Activated CD8-positive, alpha-beta memory T cell treated with anti-CD3 and anti-CD28 coated beads, Interleukin-2, amount 10 ng/mL, durations not matched to agents 7 days and 5 days (primary cell): ENCODE measurements at regions not wholly inside any gene's neighbourhood (a gene's known extent, or its start where the extent isn't known, plus 50 kb on each side); places are given as distances from the start of the nearest gene placed in this dataset.

Experiments
- ATAC-seq: fragments of 150-1000 bp; cut with Tn5 transposase; one replicate; pipeline ENCODE4 v1.10.0; 2021; ENCODE audit warnings: moderate library complexity
- CTCF ChIA-PET: fragments of 350-600 bp; sonication (Branson Sonifier 250); formaldehyde crosslinking; loops from one replicate; lab custom pipeline; 2021; ENCODE audit warnings: antibody characterized with exemption; lab: Charles Lee
- DNase-seq: peaks from one replicate; pipeline ENCODE4 v3.0.0-alpha.2; 2020
- H3K27ac Mint-ChIP-seq: one replicate; pipeline ENCODE4 v1.8.0; 2021; ENCODE audit warnings: mild to moderate bottlenecking, mixed read lengths
- H3K27me3 Mint-ChIP-seq: one replicate; pipeline ENCODE4 v1.8.0; 2021; ENCODE audit warnings: mixed read lengths
- H3K36me3 Mint-ChIP-seq: one replicate; pipeline ENCODE4 v1.8.0; 2021; ENCODE audit warnings: mild to moderate bottlenecking, mixed read lengths
- H3K4me1 Mint-ChIP-seq: one replicate; pipeline ENCODE4 v1.8.0; 2021; ENCODE audit warnings: mixed read lengths
- H3K4me3 Mint-ChIP-seq: one replicate; pipeline ENCODE4 v1.8.0; 2021; ENCODE audit warnings: mild to moderate bottlenecking, moderate library complexity, mixed read lengths
- H3K9me3 Mint-ChIP-seq: one replicate; pipeline ENCODE4 v1.8.0; 2022; ENCODE audit warnings: low read depth, mixed read lengths

- Mint-ChIP-seq H3K4me3 (no peak overlapping the region), H3K4me1 (peaks cover 2% of the 10 kb centered on the region), H3K27me3 (peaks cover 7% of the 10 kb centered on the region), H3K9me3 (no peaks in the 10 kb centered on the region), H3K27ac (no peak overlapping the region), H3K36me3 (no peaks in the 10 kb centered on the region)
- CTCF ChIA-PET: no interaction called here
- ATAC-seq (no peak), DNase-seq (no peak)
Measured at GRCh38 chrX:11836284-11836683, 78.2 kb downstream of the MSL3 start.

- H3K27ac Mint-ChIP-seq: no peak overlapping the region
- CTCF ChIA-PET: no interaction called here
- H3K4me3 Mint-ChIP-seq: no peak overlapping the region
Measured at GRCh38 chrX:11837437-11837836, 79.4 kb downstream of the MSL3 start.

GRCh38 chrX:11864171-11864570 is 106.1 kb downstream of the MSL3 start:
- no peak overlapping the region for H3K4me3 Mint-ChIP-seq
- ATAC-seq (no peak), DNase-seq (no peak)
- no peaks in the 10 kb centered on the region for H3K9me3 Mint-ChIP-seq
- no peaks in the 10 kb centered on the region for H3K27me3 Mint-ChIP-seq
- peaks cover 4% of the 10 kb centered on the region for H3K4me1 Mint-ChIP-seq
- no peak overlapping the region for H3K27ac Mint-ChIP-seq
- CTCF ChIA-PET: no interaction called here
- no peaks in the 10 kb centered on the region for H3K36me3 Mint-ChIP-seq

More at GRCh38 chrX:11837437-11837836, 79.4 kb downstream of the MSL3 start:
- no peaks in the 10 kb centered on the region for H3K36me3 Mint-ChIP-seq
- H3K9me3 Mint-ChIP-seq: no peaks in the 10 kb centered on the region
- peaks cover 2% of the 10 kb centered on the region for H3K4me1 Mint-ChIP-seq
- peaks cover 5% of the 10 kb centered on the region for H3K27me3 Mint-ChIP-seq
- DNase-seq (no peak), ATAC-seq (no peak)

- Mint-ChIP-seq H3K9me3 (no peaks in the 10 kb centered on the region), H3K27me3 (no peaks in the 10 kb centered on the region), H3K4me1 (peaks cover 4% of the 10 kb centered on the region), H3K36me3 (no peaks in the 10 kb centered on the region), H3K4me3 (no peak overlapping the region), H3K27ac (no peak overlapping the region)
- CTCF ChIA-PET: no interaction called here
- DNase-seq (no peak), ATAC-seq (no peak)
Measured at GRCh38 chrX:11867610-11868345, 109.7 kb downstream of the MSL3 start.

- Mint-ChIP-seq H3K4me1 (no peaks in the 10 kb centered on the region), H3K9me3 (no peaks in the 10 kb centered on the region), H3K27ac (no peak overlapping the region), H3K4me3 (no peak overlapping the region), H3K27me3 (no peaks in the 10 kb centered on the region), H3K36me3 (no peaks in the 10 kb centered on the region)
- ATAC-seq: no peak
- DNase-seq: no peak
- CTCF ChIA-PET: no interaction called here
Measured at GRCh38 chrX:11870789-11871188, 112.8 kb downstream of the MSL3 start.

GRCh38 chrX:11881485-11882170 is 123.6 kb downstream of the MSL3 start:
- no peak for ATAC-seq
- Mint-ChIP-seq H3K27ac (no peak overlapping the region), H3K4me1 (no peaks in the 10 kb centered on the region), H3K27me3 (no peaks in the 10 kb centered on the region), H3K36me3 (no peaks in the 10 kb centered on the region), H3K4me3 (no peak overlapping the region), H3K9me3 (no peaks in the 10 kb centered on the region)
- CTCF ChIA-PET: no interaction called here
- DNase-seq: no peak

GRCh38 chrX:11886745-11887144 is 128.7 kb downstream of the MSL3 start:
- ATAC-seq (no peak), DNase-seq (no peak)
- Mint-ChIP-seq H3K36me3 (no peaks in the 10 kb centered on the region), H3K4me3 (no peak overlapping the region), H3K9me3 (no peaks in the 10 kb centered on the region), H3K4me1 (no peaks in the 10 kb centered on the region), H3K27ac (no peak overlapping the region), H3K27me3 (no peaks in the 10 kb centered on the region)
- CTCF ChIA-PET: no interaction called here

- Mint-ChIP-seq H3K4me1 (no peaks in the 10 kb centered on the region), H3K27ac (no peak overlapping the region), H3K9me3 (no peaks in the 10 kb centered on the region), H3K36me3 (no peaks in the 10 kb centered on the region), H3K4me3 (no peak overlapping the region), H3K27me3 (no peaks in the 10 kb centered on the region)
- CTCF ChIA-PET: no interaction called here
- ATAC-seq: no peak
- no peak for DNase-seq
Measured at GRCh38 chrX:11887175-11887574, 129.1 kb downstream of the MSL3 start.

- Mint-ChIP-seq H3K36me3 (no peaks in the 10 kb centered on the region), H3K4me3 (no peak overlapping the region), H3K27me3 (no peaks in the 10 kb centered on the region), H3K4me1 (no peaks in the 10 kb centered on the region), H3K9me3 (no peaks in the 10 kb centered on the region), H3K27ac (no peak overlapping the region)
- no peak for ATAC-seq
- no peak for DNase-seq
- CTCF ChIA-PET: no interaction called here
Measured at GRCh38 chrX:11888421-11888820, 130.4 kb downstream of the MSL3 start.

- H3K27ac Mint-ChIP-seq: no peak overlapping the region
- no peaks in the 10 kb centered on the region for H3K36me3 Mint-ChIP-seq
- no peaks in the 10 kb centered on the region for H3K4me1 Mint-ChIP-seq
- no peaks in the 10 kb centered on the region for H3K27me3 Mint-ChIP-seq
- CTCF ChIA-PET: no interaction called here
- no peak overlapping the region for H3K4me3 Mint-ChIP-seq
- no peak for DNase-seq
- ATAC-seq: no peak
- no peaks in the 10 kb centered on the region for H3K9me3 Mint-ChIP-seq
Measured at GRCh38 chrX:11889791-11890190, 131.8 kb downstream of the MSL3 start.

GRCh38 chrX:11890836-11891514 is 132.9 kb downstream of the MSL3 start:
- CTCF ChIA-PET: interaction anchor here (1.0 kb wide), 1 partner anchor 24 kb away, joined by 3 read pairs; no protein-coding TSS in a partner anchor
- DNase-seq: no peak
- H3K9me3 Mint-ChIP-seq: no peaks in the 10 kb centered on the region
- no peaks in the 10 kb centered on the region for H3K36me3 Mint-ChIP-seq
- no peak overlapping the region for H3K4me3 Mint-ChIP-seq
- no peaks in the 10 kb centered on the region for H3K27me3 Mint-ChIP-seq
- H3K27ac Mint-ChIP-seq: no peak overlapping the region
- H3K4me1 Mint-ChIP-seq: no peaks in the 10 kb centered on the region
- no peak for ATAC-seq

GRCh38 chrX:11893933-11894710 is 136.1 kb downstream of the MSL3 start:
- CTCF ChIA-PET: no interaction called here
- ATAC-seq (no peak), DNase-seq (no peak)
- Mint-ChIP-seq H3K36me3 (no peaks in the 10 kb centered on the region), H3K4me1 (no peaks in the 10 kb centered on the region), H3K27ac (no peak overlapping the region), H3K9me3 (no peaks in the 10 kb centered on the region), H3K27me3 (no peaks in the 10 kb centered on the region), H3K4me3 (no peak overlapping the region)

GRCh38 chrX:11899091-11899490 is 141.1 kb downstream of the MSL3 start:
- ATAC-seq (no peak), DNase-seq (no peak)
- Mint-ChIP-seq H3K36me3 (no peaks in the 10 kb centered on the region), H3K4me3 (no peak overlapping the region), H3K27me3 (no peaks in the 10 kb centered on the region), H3K27ac (no peak overlapping the region), H3K9me3 (no peaks in the 10 kb centered on the region), H3K4me1 (no peaks in the 10 kb centered on the region)
- CTCF ChIA-PET: no interaction called here
